OCI-LY7 (cell line): ENCODE measurements at regions not wholly inside any gene's neighbourhood (a gene's known extent, or its start where the extent isn't known, plus 50 kb on each side); places are given as distances from the start of the nearest gene placed in this dataset.

ENCODE experiments used
- BruUV-seq: library from RNA; stranded (reverse); fragments of 400-500 nt; replicated peaks from 2 replicates; lab custom pipeline; 2021; lab: Mats Ljungman, UMichigan
- CTCF ChIA-PET: fragments of 300-600 bp; sonication (Branson Sonifier 250); formaldehyde crosslinking; loops from one replicate; lab custom pipeline; 2022; ENCODE audit warnings: antibody characterized with exemption; ENCODE audit not compliant: unreplicated experiment; lab: Charles Lee
- POLR2A ChIA-PET: fragments of 300-600 bp; sonication (Branson Sonifier 250); formaldehyde crosslinking; loops from one replicate; lab custom pipeline; 2022; ENCODE audit warnings: antibody characterized with exemption; lab: Charles Lee
- DNase-seq: peaks from one replicate; pipeline ENCODE4 v3.0.0-alpha.2; 2015; ENCODE audit warnings: low spot score
- H2AFZ ChIP-seq: fragments of 200-600 bp; sonication (generic), shearing (Covaris generic); 2 replicates; pipeline ENCODE4 v1.6.1; 2014; ENCODE audit warnings: mild to moderate bottlenecking, antibody characterized with exemption, low read length, moderate library complexity
- H3K27ac ChIP-seq: fragments of 200-600 bp; sonication (generic); 2 replicates; pipeline ENCODE4 v1.5.1; 2014; ENCODE audit warnings: mixed run types, low read depth, mild to moderate bottlenecking, moderate library complexity, low read length, inconsistent platforms; ENCODE audit not compliant: poor library complexity, severe bottlenecking
- H3K36me3 ChIP-seq: fragments of 200-600 bp; sonication (generic); 2 replicates; pipeline ENCODE4 v1.6.1; 2014; ENCODE audit warnings: mild to moderate bottlenecking, antibody characterized with exemption, low read length, moderate library complexity, mixed read lengths; ENCODE audit not compliant: insufficient read depth
- H3K4me1 ChIP-seq: fragments of 200-600 bp; sonication (generic); 2 replicates; pipeline ENCODE4 v1.5.1; 2014; ENCODE audit warnings: mild to moderate bottlenecking, low read length; ENCODE audit not compliant: insufficient read depth, poor library complexity, severe bottlenecking
- H3K4me2 ChIP-seq: fragments of 200-600 bp; sonication (generic); 2 replicates; pipeline ENCODE4 v1.6.1; 2014; ENCODE audit warnings: mild to moderate bottlenecking, low read length
- H3K4me3 ChIP-seq: fragments of 200-600 bp; sonication (generic); 2 replicates; pipeline ENCODE4 v1.5.1; 2014; ENCODE audit warnings: mild to moderate bottlenecking, low read depth, low read length; ENCODE audit not compliant: poor library complexity, severe bottlenecking
- H3K79me2 ChIP-seq: fragments of 200-600 bp; sonication (generic); 2 replicates; pipeline ENCODE4 v1.6.1; 2016; ENCODE audit warnings: low read depth, mild to moderate bottlenecking, low read length, moderate library complexity, mixed read lengths; ENCODE audit not compliant: insufficient read depth
- H3K9me2 ChIP-seq: fragments of 200-600 bp; sonication (generic); 2 replicates; pipeline ENCODE4 v1.6.1; 2016; ENCODE audit warnings: mild to moderate bottlenecking, low read length, mixed read lengths; ENCODE audit not compliant: insufficient read depth
- H3K9me3 ChIP-seq: fragments of 200-600 bp; sonication (generic); 2 replicates; pipeline ENCODE4 v1.6.1; 2014; ENCODE audit warnings: mild to moderate bottlenecking, mixed run types, low read length, mixed read lengths
- H4K20me1 ChIP-seq: fragments of 200-600 bp; sonication (generic); 2 replicates; pipeline ENCODE4 v1.6.1; 2014; ENCODE audit warnings: mild to moderate bottlenecking, antibody characterized with exemption, low read length, moderate library complexity, mixed read lengths; ENCODE audit not compliant: insufficient read depth
- EZH2phosphoT487 ChIP-seq: fragments of 200-600 bp; sonication (generic); IDR thresholded peaks from 2 replicates; pipeline ENCODE4 v1.6.1; 2018; ENCODE audit warnings: low read depth, borderline replicate concordance, mild to moderate bottlenecking, mixed run types, antibody characterized with exemption, low read length, moderate library complexity, mixed read lengths
- intact Hi-C: fragments of 100-400 bp; cut with micrococcal nuclease; formaldehyde crosslinking; loops from one replicate; pipeline ENCODE4 v1.10.0; 2022; ENCODE audit not compliant: unreplicated experiment
- TF ChIP-seq, protein P1 (sequence below): fragments of 200-600 bp; sonication (generic); conservative IDR thresholded peaks from 2 replicates; pipeline ENCODE4 v1.5.1; 2014; ENCODE audit warnings: mild to moderate bottlenecking, antibody characterized with exemption, low read length, moderate library complexity, mixed read lengths

DNA sequence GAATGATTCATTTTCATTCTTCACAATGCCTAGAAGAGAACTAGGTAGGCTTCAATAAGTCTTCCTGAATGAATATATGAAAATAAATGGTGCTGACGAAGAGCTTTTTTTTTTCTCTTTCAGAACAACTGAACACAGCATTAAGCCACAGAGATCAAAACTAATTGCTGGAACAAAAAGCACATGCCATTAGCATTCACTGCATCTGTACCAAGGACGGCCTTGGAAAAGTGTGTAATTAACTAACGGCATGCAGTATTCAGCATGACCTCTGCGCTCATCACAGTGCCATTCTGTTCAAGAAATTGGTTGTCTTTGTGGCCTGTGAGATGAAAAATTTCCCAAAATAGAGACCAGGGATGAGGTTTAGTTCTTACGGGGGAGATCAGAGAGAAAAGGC is 99.3 kb downstream of the NUDT12 start:
- Histone ChIP-seq H3K4me2 (no peak overlapping the region), H3K9me3 (no peaks in the 10 kb centered on the region), H3K79me2 (no peaks in the 10 kb centered on the region), H4K20me1 (no peaks in the 10 kb centered on the region), H2AFZ (no peak overlapping the region), H3K36me3 (no peaks in the 10 kb centered on the region), H3K27ac (no peak overlapping the region), H3K4me3 (no peak overlapping the region), H3K9me2 (no peaks in the 10 kb centered on the region), H3K4me1 (no peaks in the 10 kb centered on the region)
- ChIA-PET CTCF (no interaction called here), POLR2A (no interaction called here)
- intact Hi-C loops, result no loop called here
- TF ChIP-seq, protein P1, sequence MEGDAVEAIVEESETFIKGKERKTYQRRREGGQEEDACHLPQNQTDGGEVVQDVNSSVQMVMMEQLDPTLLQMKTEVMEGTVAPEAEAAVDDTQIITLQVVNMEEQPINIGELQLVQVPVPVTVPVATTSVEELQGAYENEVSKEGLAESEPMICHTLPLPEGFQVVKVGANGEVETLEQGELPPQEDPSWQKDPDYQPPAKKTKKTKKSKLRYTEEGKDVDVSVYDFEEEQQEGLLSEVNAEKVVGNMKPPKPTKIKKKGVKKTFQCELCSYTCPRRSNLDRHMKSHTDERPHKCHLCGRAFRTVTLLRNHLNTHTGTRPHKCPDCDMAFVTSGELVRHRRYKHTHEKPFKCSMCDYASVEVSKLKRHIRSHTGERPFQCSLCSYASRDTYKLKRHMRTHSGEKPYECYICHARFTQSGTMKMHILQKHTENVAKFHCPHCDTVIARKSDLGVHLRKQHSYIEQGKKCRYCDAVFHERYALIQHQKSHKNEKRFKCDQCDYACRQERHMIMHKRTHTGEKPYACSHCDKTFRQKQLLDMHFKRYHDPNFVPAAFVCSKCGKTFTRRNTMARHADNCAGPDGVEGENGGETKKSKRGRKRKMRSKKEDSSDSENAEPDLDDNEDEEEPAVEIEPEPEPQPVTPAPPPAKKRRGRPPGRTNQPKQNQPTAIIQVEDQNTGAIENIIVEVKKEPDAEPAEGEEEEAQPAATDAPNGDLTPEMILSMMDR, result no peak
- TF ChIP-seq EZH2phosphoT487, result no peak
- DNase-seq, result no peak
- BruUV-seq, result no TSS peak

DNA sequence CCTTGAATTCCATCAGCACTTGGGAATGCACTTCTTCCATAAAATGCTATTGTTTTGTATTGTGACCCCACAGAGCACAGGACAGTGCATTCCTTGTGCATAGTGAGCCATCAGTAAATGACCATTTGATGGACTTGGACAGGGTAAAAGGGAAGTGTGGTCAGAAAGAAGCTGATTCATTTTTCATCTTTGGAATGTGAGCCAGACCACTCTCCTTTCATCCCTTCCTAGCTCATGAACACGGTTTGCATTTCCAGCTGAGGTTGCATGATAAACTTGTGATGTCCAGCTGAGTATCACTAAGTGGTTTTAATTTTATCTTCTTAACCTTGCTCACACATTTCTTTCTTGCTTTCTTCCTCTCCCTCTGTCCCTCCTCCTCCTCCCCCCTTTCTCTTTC is 101.3 kb downstream of the NUDT12 start:
- no peak overlapping the region for H3K4me2 ChIP-seq
- DNase-seq, result no peak
- no peaks in the 10 kb centered on the region for H3K36me3 ChIP-seq
- BruUV-seq, result no TSS peak
- no peak overlapping the region for H2AFZ ChIP-seq
- intact Hi-C loops, result no loop called here
- TF ChIP-seq EZH2phosphoT487, result no peak
- TF ChIP-seq, protein P1, result no peak
- ChIA-PET POLR2A (interaction anchor here (0.7 kb wide), 1 partner anchor 914 kb away, joined by 4 read pairs; no protein-coding TSS in a partner anchor), CTCF (no interaction called here)
- no peak overlapping the region for H3K27ac ChIP-seq
- H3K4me3 ChIP-seq, result no peak overlapping the region
- no peaks in the 10 kb centered on the region for H3K79me2 ChIP-seq
- no peaks in the 10 kb centered on the region for H3K9me3 ChIP-seq
- no peaks in the 10 kb centered on the region for H4K20me1 ChIP-seq
- H3K4me1 ChIP-seq, result no peaks in the 10 kb centered on the region
- no peaks in the 10 kb centered on the region for H3K9me2 ChIP-seq

DNA sequence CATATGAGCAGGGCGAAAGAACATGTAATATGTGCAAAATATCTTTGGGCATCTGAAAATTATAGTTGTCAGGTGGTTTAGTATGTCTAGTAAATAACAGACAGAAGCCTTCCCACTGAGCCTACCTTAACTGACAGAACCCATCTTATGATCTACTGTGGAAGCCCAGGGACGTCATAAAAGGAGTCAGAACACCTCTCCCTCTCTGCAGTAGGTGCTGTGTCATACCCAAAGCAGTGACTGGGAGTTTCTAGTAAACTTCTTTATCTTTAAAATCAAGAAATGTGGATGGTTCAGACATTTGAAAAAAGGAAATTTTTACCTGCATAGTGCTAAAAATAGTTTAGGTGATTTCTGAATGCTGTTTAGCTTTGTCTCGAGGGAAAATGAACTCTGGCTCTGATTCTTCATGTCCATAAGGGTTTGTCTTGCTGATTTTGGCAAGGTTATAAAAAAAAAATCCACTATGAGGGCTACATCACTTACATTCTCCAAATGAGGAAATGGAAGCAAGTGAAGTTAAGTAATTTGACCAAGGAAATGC is 104.0 kb downstream of the NUDT12 start:
- H3K36me3 ChIP-seq, result no peaks in the 10 kb centered on the region
- no peaks in the 10 kb centered on the region for H3K9me3 ChIP-seq
- no peaks in the 10 kb centered on the region for H4K20me1 ChIP-seq
- no peaks in the 10 kb centered on the region for H3K9me2 ChIP-seq
- ChIA-PET CTCF (no interaction called here), POLR2A (no interaction called here)
- no peak overlapping the region for H3K4me3 ChIP-seq
- no TSS peak for BruUV-seq
- no peak for TF ChIP-seq EZH2phosphoT487
- TF ChIP-seq, protein P1, result no peak
- H3K4me1 ChIP-seq, result no peaks in the 10 kb centered on the region
- no peak overlapping the region for H3K27ac ChIP-seq
- intact Hi-C loops, result no loop called here
- no peak for DNase-seq
- H3K79me2 ChIP-seq, result no peaks in the 10 kb centered on the region
- H3K4me2 ChIP-seq, result no peak overlapping the region
- no peak overlapping the region for H2AFZ ChIP-seq
